ENCODE measurements at regions not wholly inside any gene's neighbourhood (a gene's known extent, or its start where the extent isn't known, plus 50 kb on each side); places are given as distances from the start of the nearest gene placed in this dataset.
"Not testable (repeated sequence)": the region's sequence is repeated elsewhere in the genome, so short reads cannot be mapped to it uniquely, and the experiment has no call there.

- Histone ChIP-seq H3K27me3 (ENCODE audit: insufficient read depth, low read length) (no peaks in the 10 kb centered on the region), H3K36me3 (ENCODE audit: insufficient read depth, low read length) (no peaks in the 10 kb centered on the region), H3K79me2 (ENCODE audit: insufficient read depth, low read length) (no peaks in the 10 kb centered on the region), H2AFZ (ENCODE audit: low read length) (no peak overlapping the region), H3K27ac (ENCODE audit: low read depth, low read length) (no peak overlapping the region), H3K4me1 (ENCODE audit: insufficient read depth, low read length) (peaks cover 18% of the 10 kb centered on the region), H3K4me2 (ENCODE audit: insufficient read depth, low read length) (no peak overlapping the region), H3K9me3 (ENCODE audit: low read depth, low read length) (no peaks in the 10 kb centered on the region), H3K4me3 (ENCODE audit: insufficient read depth, low read length) (no peak overlapping the region), H4K20me1 (ENCODE audit: insufficient read depth, low read length) (no peaks in the 10 kb centered on the region)
- DNase-seq (ENCODE audit: insufficient read length, low spot score, missing footprints), result no peak
- TF ChIP-seq, protein P1, sequence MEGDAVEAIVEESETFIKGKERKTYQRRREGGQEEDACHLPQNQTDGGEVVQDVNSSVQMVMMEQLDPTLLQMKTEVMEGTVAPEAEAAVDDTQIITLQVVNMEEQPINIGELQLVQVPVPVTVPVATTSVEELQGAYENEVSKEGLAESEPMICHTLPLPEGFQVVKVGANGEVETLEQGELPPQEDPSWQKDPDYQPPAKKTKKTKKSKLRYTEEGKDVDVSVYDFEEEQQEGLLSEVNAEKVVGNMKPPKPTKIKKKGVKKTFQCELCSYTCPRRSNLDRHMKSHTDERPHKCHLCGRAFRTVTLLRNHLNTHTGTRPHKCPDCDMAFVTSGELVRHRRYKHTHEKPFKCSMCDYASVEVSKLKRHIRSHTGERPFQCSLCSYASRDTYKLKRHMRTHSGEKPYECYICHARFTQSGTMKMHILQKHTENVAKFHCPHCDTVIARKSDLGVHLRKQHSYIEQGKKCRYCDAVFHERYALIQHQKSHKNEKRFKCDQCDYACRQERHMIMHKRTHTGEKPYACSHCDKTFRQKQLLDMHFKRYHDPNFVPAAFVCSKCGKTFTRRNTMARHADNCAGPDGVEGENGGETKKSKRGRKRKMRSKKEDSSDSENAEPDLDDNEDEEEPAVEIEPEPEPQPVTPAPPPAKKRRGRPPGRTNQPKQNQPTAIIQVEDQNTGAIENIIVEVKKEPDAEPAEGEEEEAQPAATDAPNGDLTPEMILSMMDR (IDR thresholded peaks at IDR 0.05; ENCODE audit: extremely low read depth, low read depth, low read length), result no peak
These were observed 74.9 kb downstream of the TNFAIP3 start for GRCh38 chr6:137941995-137942394.

GRCh38 chr6:137942736-137943135 is 75.7 kb downstream of the TNFAIP3 start:
- H4K20me1 ChIP-seq (ENCODE audit: insufficient read depth, low read length), result no peaks in the 10 kb centered on the region
- H3K4me2 ChIP-seq (ENCODE audit: insufficient read depth, low read length), result no peak overlapping the region
- H3K79me2 ChIP-seq (ENCODE audit: insufficient read depth, low read length), result no peaks in the 10 kb centered on the region
- no peaks in the 10 kb centered on the region for H3K27me3 ChIP-seq (ENCODE audit: insufficient read depth, low read length)
- H3K36me3 ChIP-seq (ENCODE audit: insufficient read depth, low read length), result no peaks in the 10 kb centered on the region
- no peak overlapping the region for H3K27ac ChIP-seq (ENCODE audit: low read depth, low read length)
- no peak for DNase-seq (ENCODE audit: insufficient read length, low spot score, missing footprints)
- H3K4me1 ChIP-seq (ENCODE audit: insufficient read depth, low read length), result peaks cover 18% of the 10 kb centered on the region
- TF ChIP-seq, protein P1 (IDR thresholded peaks at IDR 0.05; ENCODE audit: extremely low read depth, low read depth, low read length), result no peak
- H3K4me3 ChIP-seq (ENCODE audit: insufficient read depth, low read length), result no peak overlapping the region
- H3K9me3 ChIP-seq (ENCODE audit: low read depth, low read length), result no peaks in the 10 kb centered on the region
- H2AFZ ChIP-seq (ENCODE audit: low read length), result no peak overlapping the region

- H3K27me3 ChIP-seq (ENCODE audit: insufficient read depth, low read length); H3K36me3 ChIP-seq (ENCODE audit: insufficient read depth, low read length); H3K27ac ChIP-seq (ENCODE audit: low read depth, low read length); H3K4me3 ChIP-seq (ENCODE audit: insufficient read depth, low read length); H3K79me2 ChIP-seq (ENCODE audit: insufficient read depth, low read length); H4K20me1 ChIP-seq (ENCODE audit: insufficient read depth, low read length); H3K9me3 ChIP-seq (ENCODE audit: low read depth, low read length): not testable (repeated sequence)
- Histone ChIP-seq H3K4me1 (ENCODE audit: insufficient read depth, low read length) (peaks cover 18% of the 10 kb centered on the region), H3K4me2 (ENCODE audit: insufficient read depth, low read length) (peak overlapping the region; percentile 42), H2AFZ (ENCODE audit: low read length) (peak overlapping the region; percentile 56)
- peak; percentile 73 for DNase-seq (ENCODE audit: insufficient read length, low spot score, missing footprints)
These were observed 77.3 kb downstream of the TNFAIP3 start for GRCh38 chr6:137944381-137944780.

- Histone ChIP-seq H3K4me2 (ENCODE audit: insufficient read depth, low read length) (peak overlapping the region; percentile 42), H3K4me1 (ENCODE audit: insufficient read depth, low read length) (peaks cover 15% of the 10 kb centered on the region), H4K20me1 (ENCODE audit: insufficient read depth, low read length) (no peaks in the 10 kb centered on the region), H2AFZ (ENCODE audit: low read length) (peak overlapping the region; percentile 37), H3K36me3 (ENCODE audit: insufficient read depth, low read length) (no peaks in the 10 kb centered on the region), H3K79me2 (ENCODE audit: insufficient read depth, low read length) (no peaks in the 10 kb centered on the region), H3K9me3 (ENCODE audit: low read depth, low read length) (no peaks in the 10 kb centered on the region), H3K27ac (ENCODE audit: low read depth, low read length) (no peak overlapping the region), H3K4me3 (ENCODE audit: insufficient read depth, low read length) (no peak overlapping the region), H3K27me3 (ENCODE audit: insufficient read depth, low read length) (no peaks in the 10 kb centered on the region)
- no peak for DNase-seq (ENCODE audit: insufficient read length, low spot score, missing footprints)
- TF ChIP-seq, protein P1 (IDR thresholded peaks at IDR 0.05; ENCODE audit: extremely low read depth, low read depth, low read length), result peak; percentile 80
These were observed 77.9 kb downstream of the TNFAIP3 start for GRCh38 chr6:137944793-137945498.

Data from osteoblast (primary cell).